ENCODE measurements at regions not wholly inside any gene's neighbourhood (a gene's known extent, or its start where the extent isn't known, plus 50 kb on each side); places are given as distances from the start of the nearest gene placed in this dataset.

- TF ChIP-seq ZNF341 (tag by site-specific recombination; IDR thresholded peaks at IDR 0.05; ENCODE audit: low read depth) (no peak), ZSCAN16 (tag by site-specific recombination; IDR thresholded peaks at IDR 0.05) (no peak), ZBTB8A (tag by site-specific recombination; IDR thresholded peaks at IDR 0.05) (no peak), ZBTB11 (tag by site-specific recombination; conservative IDR thresholded peaks at IDR 0.05; ENCODE audit: low read depth) (no peak), ZFP37 (tag by site-specific recombination; IDR thresholded peaks at IDR 0.05) (no peak), ZNF660 (tag by site-specific recombination; IDR thresholded peaks at IDR 0.05) (no peak), ZNF837 (tag by site-specific recombination; IDR thresholded peaks at IDR 0.05) (no peak), ZNF677 (tag by site-specific recombination; IDR thresholded peaks at IDR 0.05) (no peak), SETDB1 (IDR thresholded peaks at IDR 0.05; ENCODE audit: insufficient read length, low read length) (no peak), ZNF571 (tag by site-specific recombination; IDR thresholded peaks at IDR 0.05) (no peak), ZNF585B (tag by site-specific recombination; IDR thresholded peaks at IDR 0.05) (no peak), HOXC10 (CRISPR knock-in tag; IDR thresholded peaks at IDR 0.05) (no peak), SCRT1 (tag by site-specific recombination; IDR thresholded peaks at IDR 0.05; ENCODE audit: borderline replicate concordance) (no peak), KLF7 (tag by site-specific recombination; IDR thresholded peaks at IDR 0.05; ENCODE audit: borderline replicate concordance) (no peak), HIC1 (tag by site-specific recombination; IDR thresholded peaks at IDR 0.05) (no peak)
- TF ChIP-seq, protein P1, sequence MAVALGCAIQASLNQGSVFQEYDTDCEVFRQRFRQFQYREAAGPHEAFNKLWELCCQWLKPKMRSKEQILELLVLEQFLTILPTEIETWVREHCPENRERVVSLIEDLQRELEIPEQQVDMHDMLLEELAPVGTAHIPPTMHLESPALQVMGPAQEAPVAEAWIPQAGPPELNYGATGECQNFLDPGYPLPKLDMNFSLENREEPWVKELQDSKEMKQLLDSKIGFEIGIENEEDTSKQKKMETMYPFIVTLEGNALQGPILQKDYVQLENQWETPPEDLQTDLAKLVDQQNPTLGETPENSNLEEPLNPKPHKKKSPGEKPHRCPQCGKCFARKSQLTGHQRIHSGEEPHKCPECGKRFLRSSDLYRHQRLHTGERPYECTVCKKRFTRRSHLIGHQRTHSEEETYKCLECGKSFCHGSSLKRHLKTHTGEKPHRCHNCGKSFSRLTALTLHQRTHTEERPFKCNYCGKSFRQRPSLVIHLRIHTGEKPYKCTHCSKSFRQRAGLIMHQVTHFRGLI (tag by site-specific recombination; IDR thresholded peaks at IDR 0.05) = no peak
- TF ChIP-seq, protein P2, sequence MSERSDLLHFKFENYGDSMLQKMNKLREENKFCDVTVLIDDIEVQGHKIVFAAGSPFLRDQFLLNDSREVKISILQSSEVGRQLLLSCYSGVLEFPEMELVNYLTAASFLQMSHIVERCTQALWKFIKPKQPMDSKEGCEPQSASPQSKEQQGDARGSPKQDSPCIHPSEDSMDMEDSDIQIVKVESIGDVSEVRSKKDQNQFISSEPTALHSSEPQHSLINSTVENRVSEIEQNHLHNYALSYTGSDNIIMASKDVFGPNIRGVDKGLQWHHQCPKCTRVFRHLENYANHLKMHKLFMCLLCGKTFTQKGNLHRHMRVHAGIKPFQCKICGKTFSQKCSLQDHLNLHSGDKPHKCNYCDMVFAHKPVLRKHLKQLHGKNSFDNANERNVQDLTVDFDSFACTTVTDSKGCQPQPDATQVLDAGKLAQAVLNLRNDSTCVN (tag by site-specific recombination; optimal IDR thresholded peaks at IDR 0.05) = no peak
- Histone ChIP-seq H3K4me1 (ENCODE audit: control insufficient read depth, insufficient read depth, low read length) (no peaks in the 10 kb centered on the region), H3K27ac (ENCODE audit: extremely low read depth, low read depth, low read length) (no peak overlapping the region), H3K9me3 (ENCODE audit: control insufficient read depth, insufficient read depth, low read depth, low read length) (no peaks in the 10 kb centered on the region), H3K4me3 (ENCODE audit: low read depth, low read length) (no peak overlapping the region), H3K36me3 (ENCODE audit: control insufficient read depth in 2 of 2, insufficient read depth in 1 of 2, low read length in 2 of 2) (no peaks in the 10 kb centered on the region)
- ChIA-PET CTCF (interaction anchor here (0.6 kb wide), 1 partner anchor 17 kb away, joined by 5 read pairs; no protein-coding TSS in a partner anchor), POLR2A (no interaction called here)
Measured at GRCh38 chr10:31619531-31620061, 300.6 kb downstream of the ZEB1 start.

All from HEK293 (cell line).